ENCODE measurements at regions not wholly inside any gene's neighbourhood (a gene's known extent, or its start where the extent isn't known, plus 50 kb on each side); places are given as distances from the start of the nearest gene placed in this dataset.

- no peak overlapping the region for H3K4me3 ChIP-seq (ENCODE audit: low read depth, low read length)
- TF ChIP-seq, protein P1, sequence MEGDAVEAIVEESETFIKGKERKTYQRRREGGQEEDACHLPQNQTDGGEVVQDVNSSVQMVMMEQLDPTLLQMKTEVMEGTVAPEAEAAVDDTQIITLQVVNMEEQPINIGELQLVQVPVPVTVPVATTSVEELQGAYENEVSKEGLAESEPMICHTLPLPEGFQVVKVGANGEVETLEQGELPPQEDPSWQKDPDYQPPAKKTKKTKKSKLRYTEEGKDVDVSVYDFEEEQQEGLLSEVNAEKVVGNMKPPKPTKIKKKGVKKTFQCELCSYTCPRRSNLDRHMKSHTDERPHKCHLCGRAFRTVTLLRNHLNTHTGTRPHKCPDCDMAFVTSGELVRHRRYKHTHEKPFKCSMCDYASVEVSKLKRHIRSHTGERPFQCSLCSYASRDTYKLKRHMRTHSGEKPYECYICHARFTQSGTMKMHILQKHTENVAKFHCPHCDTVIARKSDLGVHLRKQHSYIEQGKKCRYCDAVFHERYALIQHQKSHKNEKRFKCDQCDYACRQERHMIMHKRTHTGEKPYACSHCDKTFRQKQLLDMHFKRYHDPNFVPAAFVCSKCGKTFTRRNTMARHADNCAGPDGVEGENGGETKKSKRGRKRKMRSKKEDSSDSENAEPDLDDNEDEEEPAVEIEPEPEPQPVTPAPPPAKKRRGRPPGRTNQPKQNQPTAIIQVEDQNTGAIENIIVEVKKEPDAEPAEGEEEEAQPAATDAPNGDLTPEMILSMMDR (conservative IDR thresholded peaks at IDR 0.05; ENCODE audit: low read depth, low read length) = no peak
- no peak for DNase-seq (ENCODE audit: low read depth)
These were observed 719.2 kb upstream of the ARRDC3 start for GRCh38 chr5:92102313-92102712.

DNA sequence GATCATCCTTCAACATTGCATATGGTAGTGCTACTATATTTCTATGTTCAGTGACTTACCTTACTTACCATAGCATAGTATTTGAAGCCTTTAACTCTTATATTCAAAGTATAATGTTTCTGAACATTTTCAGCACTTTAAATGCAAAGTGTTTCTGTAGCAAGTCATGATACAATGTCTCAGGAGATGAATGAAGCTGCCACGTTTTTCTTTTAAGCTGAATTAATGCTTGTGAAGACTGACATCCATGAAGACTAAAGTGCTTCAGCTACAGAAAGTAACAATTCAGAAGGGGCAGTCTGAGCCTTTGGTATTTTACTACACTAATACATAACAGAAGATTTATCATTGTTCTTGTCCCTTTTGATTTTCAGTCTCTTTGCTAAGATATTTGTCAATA is 709.1 kb upstream of the ARRDC3 start:
- DNase-seq (ENCODE audit: low read depth) = no peak
- H3K4me3 ChIP-seq (ENCODE audit: low read depth, low read length) = no peak overlapping the region
- TF ChIP-seq, protein P1 (conservative IDR thresholded peaks at IDR 0.05; ENCODE audit: low read depth, low read length) = no peak

GRCh38 chr5:92086059-92086811 is 703.1 kb upstream of the ARRDC3 start:
- no peak overlapping the region for H3K4me3 ChIP-seq (ENCODE audit: low read depth, low read length)
- TF ChIP-seq, protein P1 (conservative IDR thresholded peaks at IDR 0.05; ENCODE audit: low read depth, low read length) = no peak
- DNase-seq (ENCODE audit: low read depth) = no peak

DNA sequence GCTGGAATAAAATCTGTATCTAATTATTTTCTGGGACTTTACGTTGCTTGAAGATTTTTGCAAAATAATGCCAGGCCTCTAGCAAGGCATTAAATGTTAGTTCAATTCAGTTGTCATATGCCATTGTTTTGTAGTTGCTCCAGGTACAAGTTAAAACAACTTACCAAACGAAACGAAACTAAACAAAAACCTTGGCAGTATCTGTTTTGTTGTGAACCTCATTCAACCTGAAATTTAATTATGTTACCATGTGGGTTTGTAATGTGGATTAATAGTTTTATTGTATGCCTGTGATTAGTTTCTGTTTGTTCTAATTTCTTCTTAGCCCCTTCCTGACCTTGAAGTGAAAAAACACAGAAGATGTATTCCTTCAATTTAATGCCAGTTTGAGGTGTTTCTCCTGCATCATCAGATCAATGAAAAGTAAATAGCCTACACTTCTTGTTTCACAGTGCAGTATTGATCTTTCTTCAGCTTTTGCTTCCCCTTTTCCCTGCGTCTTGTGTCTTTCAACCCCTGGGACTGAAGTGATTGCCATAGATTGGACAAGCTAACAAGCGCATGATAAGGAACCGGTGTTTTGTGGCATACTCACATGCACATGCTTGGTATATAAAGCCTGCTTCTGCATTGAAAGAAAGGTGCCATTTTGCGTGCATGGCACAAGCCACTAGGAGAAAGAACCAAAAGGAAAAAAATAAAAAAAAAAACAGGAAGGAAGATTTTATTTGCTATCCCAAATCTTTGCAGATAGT is 699.0 kb upstream of the ARRDC3 start:
- TF ChIP-seq, protein P1 (conservative IDR thresholded peaks at IDR 0.05; ENCODE audit: low read depth, low read length) = no peak
- no peak for DNase-seq (ENCODE audit: low read depth)
- no peak overlapping the region for H3K4me3 ChIP-seq (ENCODE audit: low read depth, low read length)

DNA sequence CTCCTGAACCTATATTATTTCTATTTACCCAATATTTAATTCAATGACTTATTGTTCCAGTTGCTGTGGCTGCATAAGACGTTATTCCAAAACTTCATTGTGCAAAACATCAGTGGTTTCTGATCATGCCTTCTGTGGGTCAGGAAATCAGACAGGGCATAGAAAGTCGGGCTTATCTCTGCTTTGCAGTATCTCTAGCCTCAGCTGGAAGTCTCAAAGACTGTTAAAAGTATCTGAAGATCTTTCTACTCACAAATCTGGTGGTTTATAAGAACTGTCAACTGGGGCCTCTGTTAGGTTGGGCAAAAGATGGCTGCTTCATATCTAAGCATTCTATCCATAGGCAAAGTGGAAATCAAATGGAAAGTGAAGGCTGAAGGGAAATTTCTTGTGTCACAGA is 687.7 kb upstream of the ARRDC3 start:
- no peak for DNase-seq (ENCODE audit: low read depth)
- no peak overlapping the region for H3K4me3 ChIP-seq (ENCODE audit: low read depth, low read length)
- TF ChIP-seq, protein P1 (conservative IDR thresholded peaks at IDR 0.05; ENCODE audit: low read depth, low read length) = no peak

DNA sequence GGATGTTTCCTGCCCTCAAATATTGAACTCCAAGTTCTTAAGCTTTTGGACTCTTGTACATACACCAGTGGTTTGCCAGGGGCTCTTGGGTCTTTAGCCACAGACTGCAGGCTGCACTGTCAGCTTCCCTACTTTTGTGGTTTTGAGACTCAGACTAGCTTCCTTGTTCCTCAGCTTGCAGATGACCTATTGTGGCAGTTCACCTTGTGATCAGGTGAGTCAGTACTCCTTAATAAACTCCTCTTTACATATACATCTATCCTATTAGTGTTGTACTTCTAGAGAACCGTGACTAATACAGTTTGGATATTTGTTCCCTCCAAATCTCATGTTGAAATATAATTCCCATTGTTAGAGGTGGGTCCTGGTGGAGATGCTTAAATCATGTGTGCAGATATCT is 681.9 kb upstream of the ARRDC3 start:
- DNase-seq (ENCODE audit: low read depth) = no peak
- no peak overlapping the region for H3K4me3 ChIP-seq (ENCODE audit: low read depth, low read length)
- TF ChIP-seq, protein P1 (conservative IDR thresholded peaks at IDR 0.05; ENCODE audit: low read depth, low read length) = no peak

Data from epithelial cell of proximal tubule (primary cell).